GM23338 (cell line): ENCODE measurements at regions not wholly inside any gene's neighbourhood (a gene's known extent, or its start where the extent isn't known, plus 50 kb on each side); places are given as distances from the start of the nearest gene placed in this dataset.

ENCODE experiments used
- ATAC-seq: fragments of 200-7000 bp; cut with Tn5 transposase; 3 replicates; pipeline ENCODE4 v1.9.1; 2020
- DNase-seq: peaks from one replicate; pipeline ENCODE4 v3.0.0-alpha.2; 2015; ENCODE audit warnings: low spot score
- H2AFZ ChIP-seq: fragments of 200-600 bp; sonication (generic); 2 replicates; pipeline ENCODE4 v1.8.0; 2016; ENCODE audit warnings: antibody characterized with exemption, mild to moderate bottlenecking, moderate library complexity
- H3F3A ChIP-seq: fragments of 200-600 bp; sonication (generic); replicated peaks from 2 replicates; pipeline ENCODE4 v1.8.0; 2017; ENCODE audit warnings: antibody characterized with exemption, mixed run types, low read depth
- H3K27ac ChIP-seq: fragments of 200-600 bp; sonication (generic); 2 replicates; pipeline ENCODE4 v1.6.1; 2016; ENCODE audit warnings: low read depth
- H3K27me3 ChIP-seq: fragments of 200-600 bp; sonication (generic); 2 replicates; pipeline ENCODE4 v1.8.0; 2016; ENCODE audit warnings: mild to moderate bottlenecking, mixed run types, moderate library complexity; ENCODE audit not compliant: insufficient read depth
- H3K36me3 ChIP-seq: fragments of 200-600 bp; sonication (generic); 2 replicates; pipeline ENCODE4 v1.8.0; 2016; ENCODE audit warnings: mild to moderate bottlenecking; ENCODE audit not compliant: insufficient read depth
- H3K4me1 ChIP-seq: fragments of 200-600 bp; sonication (generic); 2 replicates; pipeline ENCODE4 v1.8.0; 2016; ENCODE audit warnings: mild to moderate bottlenecking, moderate library complexity; ENCODE audit not compliant: insufficient read depth
- H3K4me2 ChIP-seq: fragments of 200-600 bp; sonication (generic); 2 replicates; pipeline ENCODE4 v1.7.1; 2017; ENCODE audit warnings: mixed run types
- H3K4me3 ChIP-seq: fragments of 200-600 bp; sonication (generic); 2 replicates; pipeline ENCODE4 v1.6.1; 2016; ENCODE audit warnings: mixed run types
- H3K79me2 ChIP-seq: fragments of 200-600 bp; sonication (generic); replicated peaks from 2 replicates; pipeline ENCODE4 v1.8.0; 2017; ENCODE audit warnings: mild to moderate bottlenecking; ENCODE audit not compliant: insufficient read depth
- H3K9me2 ChIP-seq: fragments of 200-600 bp; sonication (generic); 2 replicates; pipeline ENCODE4 v1.8.0; 2017; ENCODE audit not compliant: insufficient read depth
- H4K20me1 ChIP-seq: fragments of 200-600 bp; sonication (generic); replicated peaks from 2 replicates; pipeline ENCODE4 v1.8.0; 2017; ENCODE audit warnings: mild to moderate bottlenecking; ENCODE audit not compliant: insufficient read depth
- H3K27ac Mint-ChIP-seq: 2 replicates; pipeline ENCODE4 v1.8.0; 2020; ENCODE audit warnings: inconsistent platforms, mild to moderate bottlenecking, moderate library complexity, mixed read lengths
- H3K27me3 Mint-ChIP-seq: 3 replicates; pipeline ENCODE4 v1.8.0; 2022; ENCODE audit warnings: low read depth, mild to moderate bottlenecking, moderate library complexity, mixed read lengths, inconsistent platforms; ENCODE audit not compliant: insufficient read depth, poor library complexity
- H3K36me3 Mint-ChIP-seq: 3 replicates; pipeline ENCODE4 v1.8.0; 2021; ENCODE audit warnings: low read depth, mild to moderate bottlenecking, inconsistent platforms, moderate library complexity, mixed read lengths
- H3K4me1 Mint-ChIP-seq: 3 replicates; pipeline ENCODE4 v1.8.0; 2020; ENCODE audit warnings: mild to moderate bottlenecking, inconsistent platforms, mixed read lengths
- H3K4me3 Mint-ChIP-seq: 3 replicates; pipeline ENCODE4 v1.8.0; 2021; ENCODE audit warnings: moderate library complexity, mild to moderate bottlenecking, inconsistent platforms, mixed read lengths
- H3K9me3 Mint-ChIP-seq: 3 replicates; pipeline ENCODE4 v1.8.0; 2020; ENCODE audit warnings: moderate library complexity, mild to moderate bottlenecking, inconsistent platforms, mixed read lengths
- CTCF ChIP-seq, 2 experiments: fragments of 200-600 bp in 1 of 2; sonication (generic) in 1 of 2; conservative IDR thresholded peaks; 2 replicates each; pipeline versions ENCODE4 v1.5.1 to v1.6.1; 2016 to 2017; ENCODE audit warnings: antibody characterized with exemption in 2 of 2, low read depth in 2 of 2, mild to moderate bottlenecking in 2 of 2, moderate library complexity in 1 of 2
- STAT1 ChIP-seq: IDR thresholded peaks from one replicate; pipeline ENCODE4 v1.6.1; 2016; ENCODE audit warnings: antibody characterized with exemption; ENCODE audit not compliant: unreplicated experiment
- ZNF114 ChIP-seq: fragments of 250-450 bp; sonication (Bioruptor Pico); IDR thresholded peaks from 2 replicates; pipeline ENCODE4 v1.5.0; 2020; ENCODE audit warnings: mild to moderate bottlenecking, moderate library complexity
- ZNF462 ChIP-seq: fragments of 250-450 bp; sonication (Bioruptor Pico); IDR thresholded peaks from 2 replicates; pipeline ENCODE4 v1.5.0; 2020; ENCODE audit warnings: mild to moderate bottlenecking, moderate library complexity

GRCh38 chr18:43846299-43846698 lies 569.0 kb upstream of the SYT4 start:
- DNase-seq (peak; percentile 67), ATAC-seq (peak; percentile 97)
- Histone ChIP-seq H3K4me1 (peaks cover 27% of the 10 kb centered on the region), H4K20me1 (no peaks in the 10 kb centered on the region), H3K79me2 (no peaks in the 10 kb centered on the region), H3K27me3 (no peaks in the 10 kb centered on the region), H3K27ac (no peak overlapping the region), H3K9me2 (no peaks in the 10 kb centered on the region), H2AFZ (no peak overlapping the region), H3K36me3 (no peaks in the 10 kb centered on the region), H3K4me2 (peak overlapping the region; percentile 21; the same call in 1 of the 2 replicates), H3F3A (no peaks in the 10 kb centered on the region), H3K4me3 (no peak overlapping the region)
- Mint-ChIP-seq H3K36me3 (no peaks in the 10 kb centered on the region), H3K27me3 (no peaks in the 10 kb centered on the region), H3K27ac (peak overlapping the region; percentile 38; the same call in 1 of the 2 replicates), H3K4me1 (peaks cover 32% of the 10 kb centered on the region), H3K9me3 (no peaks in the 10 kb centered on the region), H3K4me3 (0 out of 3 replicates have a peak overlapping the region, but pooled peaks have one; percentile 11)
- no peak for TF ChIP-seq STAT1
- no peak for TF ChIP-seq ZNF462 (CRISPR knock-in tag)
- TF ChIP-seq ZNF114 (CRISPR knock-in tag): no peak
- no peak for TF ChIP-seq CTCF (conservative IDR thresholded peaks at IDR 0.05; ENCODE audit: low read depth in 2 of 2)
